Esophagus muscularis mucosa (tissue), 3 donors: ENCODE measurements at regions not wholly inside any gene's neighbourhood (a gene's known extent, or its start where the extent isn't known, plus 50 kb on each side); places are given as distances from the start of the nearest gene placed in this dataset.

Experiments
- CTCF ChIP-seq, 3 experiments: fragments of 200-600 bp in 2 of 3; fragments of 450-650 bp in 1 of 3; sonication (generic) in 2 of 3; IDR thresholded peaks; one replicate each; pipeline ENCODE4 v1.5.1; 2017 to 2019; ENCODE audit warnings: antibody characterized with exemption in 3 of 3, mild to moderate bottlenecking in 2 of 3, moderate library complexity in 1 of 3
- POLR2AphosphoS5 ChIP-seq, 2 donors: sonication (generic); formaldehyde crosslinking; IDR thresholded peaks; one replicate each; pipeline ENCODE4 v1.6.1; 2017; ENCODE audit warnings: antibody characterized with exemption in 2 of 2

- TF ChIP-seq CTCF (IDR thresholded peaks at IDR 0.05): no peak
- TF ChIP-seq POLR2AphosphoS5 (IDR thresholded peaks at IDR 0.05): no peak
These were observed 783.5 kb downstream of the STPG2 start for GRCh38 chr4:97359826-97360225.
